Sigmoid colon (tissue), 4 donors: ENCODE measurements at regions not wholly inside any gene's neighbourhood (a gene's known extent, or its start where the extent isn't known, plus 50 kb on each side); places are given as distances from the start of the nearest gene placed in this dataset.

ENCODE experiments used
- EP300 ChIP-seq, 4 donors: sonication (generic); formaldehyde crosslinking; IDR thresholded peaks; one replicate each; pipeline ENCODE4 v1.6.1; 2017; ENCODE audit warnings: antibody characterized with exemption in 4 of 4
- POLR2AphosphoS5 ChIP-seq, 4 donors: sonication (generic); formaldehyde crosslinking; IDR thresholded peaks; one replicate each; pipeline ENCODE4 v1.6.1; 2017; ENCODE audit warnings: antibody characterized with exemption in 4 of 4
- TF ChIP-seq, protein P1 (sequence below), 4 experiments: fragments of 450-650 bp in 3 of 4; fragments of 200-600 bp in 1 of 4; IDR thresholded peaks; one replicate each; pipeline ENCODE4 v1.5.1; 2016 to 2019; ENCODE audit warnings: antibody characterized with exemption in 4 of 4, mild to moderate bottlenecking in 3 of 4, moderate library complexity in 2 of 4

DNA sequence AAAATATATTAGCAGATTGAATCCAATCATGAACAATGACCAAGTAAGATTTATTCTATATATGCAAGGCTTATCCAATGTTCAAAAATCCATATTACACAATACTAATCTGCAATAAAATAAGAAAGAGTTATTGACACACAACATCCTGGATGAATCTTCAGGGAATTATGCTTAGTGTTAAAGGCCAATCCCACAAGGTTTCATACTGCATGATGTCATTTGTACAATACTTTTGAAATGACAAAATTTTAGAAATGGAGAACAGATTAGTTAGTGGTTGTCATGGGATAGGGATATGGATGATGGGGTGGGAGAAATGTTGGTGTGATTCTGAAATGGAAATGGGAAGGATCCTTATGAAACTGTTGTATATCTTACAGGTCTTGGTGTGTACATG, 425.7 kb downstream of the SIPA1L2 start:
- TF ChIP-seq POLR2AphosphoS5 (IDR thresholded peaks at IDR 0.05) (no peak), EP300 (IDR thresholded peaks at IDR 0.05) (no peak)
- TF ChIP-seq, protein P1, sequence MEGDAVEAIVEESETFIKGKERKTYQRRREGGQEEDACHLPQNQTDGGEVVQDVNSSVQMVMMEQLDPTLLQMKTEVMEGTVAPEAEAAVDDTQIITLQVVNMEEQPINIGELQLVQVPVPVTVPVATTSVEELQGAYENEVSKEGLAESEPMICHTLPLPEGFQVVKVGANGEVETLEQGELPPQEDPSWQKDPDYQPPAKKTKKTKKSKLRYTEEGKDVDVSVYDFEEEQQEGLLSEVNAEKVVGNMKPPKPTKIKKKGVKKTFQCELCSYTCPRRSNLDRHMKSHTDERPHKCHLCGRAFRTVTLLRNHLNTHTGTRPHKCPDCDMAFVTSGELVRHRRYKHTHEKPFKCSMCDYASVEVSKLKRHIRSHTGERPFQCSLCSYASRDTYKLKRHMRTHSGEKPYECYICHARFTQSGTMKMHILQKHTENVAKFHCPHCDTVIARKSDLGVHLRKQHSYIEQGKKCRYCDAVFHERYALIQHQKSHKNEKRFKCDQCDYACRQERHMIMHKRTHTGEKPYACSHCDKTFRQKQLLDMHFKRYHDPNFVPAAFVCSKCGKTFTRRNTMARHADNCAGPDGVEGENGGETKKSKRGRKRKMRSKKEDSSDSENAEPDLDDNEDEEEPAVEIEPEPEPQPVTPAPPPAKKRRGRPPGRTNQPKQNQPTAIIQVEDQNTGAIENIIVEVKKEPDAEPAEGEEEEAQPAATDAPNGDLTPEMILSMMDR (IDR thresholded peaks at IDR 0.05) = no peak
